Keratinocyte (primary cell): ENCODE measurements at regions not wholly inside any gene's neighbourhood (a gene's known extent, or its start where the extent isn't known, plus 50 kb on each side); places are given as distances from the start of the nearest gene placed in this dataset.

Experiments
- DNase-seq: peaks from one replicate; pipeline ENCODE4 v3.0.0-alpha.2; 2011; ENCODE audit warnings: low read depth, missing footprints, low spot score
- FAIRE-seq: peaks from 2 replicates; lab custom pipeline; 2011; peaks lifted over from hg19 to GRCh38; lab: Jason Lieb, UNC
- H2AFZ ChIP-seq: 2 replicates; pipeline ENCODE4 v1.6.0; 2012; ENCODE audit warnings: low read length, control low read depth, inconsistent platforms; ENCODE audit not compliant: control insufficient read depth
- H3K27ac ChIP-seq: 2 replicates; pipeline ENCODE4 v1.5.1; 2011; ENCODE audit warnings: low read length; ENCODE audit not compliant: control insufficient read depth, insufficient read depth
- H3K27me3 ChIP-seq: 3 replicates; pipeline ENCODE4 v1.6.0; 2011; ENCODE audit warnings: low read length; ENCODE audit not compliant: control insufficient read depth, insufficient read depth; ENCODE audit errors: extremely low read depth
- H3K36me3 ChIP-seq, 2 experiments: 2 replicates in 1 of 2; 3 replicates in 1 of 2; pipeline ENCODE4 v1.5.1; 2011; ENCODE audit warnings: low read length in 2 of 2, mild to moderate bottlenecking in 1 of 2; ENCODE audit not compliant: control insufficient read depth in 2 of 2, insufficient read depth in 2 of 2; ENCODE audit errors: extremely low read depth in 1 of 2
- H3K4me1 ChIP-seq: 3 replicates; pipeline ENCODE4 v1.5.1; 2011; ENCODE audit warnings: low read length; ENCODE audit not compliant: control insufficient read depth, insufficient read depth; ENCODE audit errors: extremely low read depth
- H3K4me2 ChIP-seq: 3 replicates; pipeline ENCODE4 v1.6.0; 2011; ENCODE audit warnings: low read depth, low read length; ENCODE audit not compliant: control insufficient read depth, insufficient read depth; ENCODE audit errors: extremely low read depth
- H3K4me3 ChIP-seq, 3 experiments: fragments of 200-600 bp in 1 of 3; sonication (generic) in 1 of 3; 2 replicates in 2 of 3; 3 replicates in 1 of 3; pipeline ENCODE4 v1.5.1; 2011 to 2016; ENCODE audit warnings: low read length in 3 of 3, mild to moderate bottlenecking in 3 of 3, control low read depth in 2 of 3, inconsistent platforms in 1 of 3, low read depth in 1 of 3, mixed read lengths in 1 of 3, mixed run types in 1 of 3, moderate library complexity in 1 of 3; ENCODE audit not compliant: control insufficient read depth in 2 of 3, insufficient read depth in 2 of 3; ENCODE audit errors: extremely low read depth in 1 of 3
- H3K79me2 ChIP-seq: 2 replicates; pipeline ENCODE4 v1.6.0; 2012; ENCODE audit warnings: low read length; ENCODE audit not compliant: control insufficient read depth, insufficient read depth
- H3K9ac ChIP-seq: 3 replicates; pipeline ENCODE4 v1.6.0; 2011; ENCODE audit warnings: low read length; ENCODE audit not compliant: control insufficient read depth, insufficient read depth; ENCODE audit errors: extremely low read depth
- H3K9me1 ChIP-seq: 3 replicates; pipeline ENCODE4 v1.6.0; 2011; ENCODE audit warnings: low read length; ENCODE audit not compliant: control insufficient read depth, insufficient read depth; ENCODE audit errors: extremely low read depth
- H3K9me3 ChIP-seq: 2 replicates; pipeline ENCODE4 v1.5.1; 2012; ENCODE audit warnings: low read depth, low read length; ENCODE audit not compliant: control insufficient read depth
- H4K20me1 ChIP-seq: 3 replicates; pipeline ENCODE4 v1.6.0; 2011; ENCODE audit warnings: low read length; ENCODE audit not compliant: control insufficient read depth, insufficient read depth; ENCODE audit errors: extremely low read depth
- EZH2 ChIP-seq: IDR thresholded peaks from one replicate; pipeline ENCODE4 v1.6.1; 2012; ENCODE audit warnings: inconsistent platforms, mild to moderate bottlenecking, low read length, moderate library complexity
- dilution Hi-C: fragments of 300-500 bp; cut with MboI; formaldehyde crosslinking; loops from one replicate; pipeline ENCODE4 v1.7.0; 2020; ENCODE audit warnings: low sequenced_read_pairs; ENCODE audit not compliant: extremely low pct_ligation_motif_present
- TF ChIP-seq, protein P1 (sequence below), 3 experiments: IDR thresholded peaks in 1 of 3; conservative IDR thresholded peaks in 1 of 3; optimal IDR thresholded peaks in 1 of 3; 2 replicates in 2 of 3; 3 replicates in 1 of 3; pipeline versions ENCODE3 to v1.5.1; 2011; ENCODE audit warnings: low read length in 3 of 3, mild to moderate bottlenecking in 3 of 3, moderate library complexity in 2 of 3, control low read depth in 1 of 3, inconsistent platforms in 1 of 3; ENCODE audit not compliant: insufficient read depth in 2 of 3; ENCODE audit errors: extremely low read depth in 1 of 3

DNA sequence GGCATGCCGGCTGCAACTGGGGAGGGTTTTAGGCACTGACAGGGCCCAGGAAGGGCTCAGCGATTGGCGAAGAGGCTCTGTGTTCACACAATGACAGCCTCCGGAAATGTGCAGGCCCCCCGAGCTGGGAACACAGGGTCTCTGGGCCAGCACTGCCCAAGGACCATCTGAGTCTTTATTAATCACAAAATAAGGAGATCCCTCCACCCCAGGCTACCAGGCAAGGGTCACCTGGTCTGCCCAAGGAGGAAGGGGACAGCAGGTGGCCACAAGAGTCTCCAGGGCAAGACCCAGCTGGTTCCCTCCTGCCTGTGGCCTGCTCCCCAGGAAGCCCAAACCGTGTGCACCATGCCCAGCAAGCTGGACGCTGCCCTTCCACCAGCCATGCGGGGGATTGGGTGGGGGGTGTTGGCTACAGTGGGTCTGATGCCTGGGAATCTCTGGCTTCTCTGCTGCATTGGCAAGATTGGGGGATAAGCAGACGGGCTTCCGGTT, 52.1 kb upstream of the TNRC6C start:
- H3K9me3 ChIP-seq, result no peaks in the 10 kb centered on the region
- no peak overlapping the region for H2AFZ ChIP-seq
- no peak overlapping the region for H3K27ac ChIP-seq
- no peaks in the 10 kb centered on the region for H3K79me2 ChIP-seq
- peaks cover 41% of the 10 kb centered on the region for H3K27me3 ChIP-seq
- no peaks in the 10 kb centered on the region for H3K9me1 ChIP-seq
- no peak overlapping the region for H3K9ac ChIP-seq
- H3K4me2 ChIP-seq, result no peak overlapping the region
- dilution Hi-C loops, result no loop called here
- TF ChIP-seq, protein P1, sequence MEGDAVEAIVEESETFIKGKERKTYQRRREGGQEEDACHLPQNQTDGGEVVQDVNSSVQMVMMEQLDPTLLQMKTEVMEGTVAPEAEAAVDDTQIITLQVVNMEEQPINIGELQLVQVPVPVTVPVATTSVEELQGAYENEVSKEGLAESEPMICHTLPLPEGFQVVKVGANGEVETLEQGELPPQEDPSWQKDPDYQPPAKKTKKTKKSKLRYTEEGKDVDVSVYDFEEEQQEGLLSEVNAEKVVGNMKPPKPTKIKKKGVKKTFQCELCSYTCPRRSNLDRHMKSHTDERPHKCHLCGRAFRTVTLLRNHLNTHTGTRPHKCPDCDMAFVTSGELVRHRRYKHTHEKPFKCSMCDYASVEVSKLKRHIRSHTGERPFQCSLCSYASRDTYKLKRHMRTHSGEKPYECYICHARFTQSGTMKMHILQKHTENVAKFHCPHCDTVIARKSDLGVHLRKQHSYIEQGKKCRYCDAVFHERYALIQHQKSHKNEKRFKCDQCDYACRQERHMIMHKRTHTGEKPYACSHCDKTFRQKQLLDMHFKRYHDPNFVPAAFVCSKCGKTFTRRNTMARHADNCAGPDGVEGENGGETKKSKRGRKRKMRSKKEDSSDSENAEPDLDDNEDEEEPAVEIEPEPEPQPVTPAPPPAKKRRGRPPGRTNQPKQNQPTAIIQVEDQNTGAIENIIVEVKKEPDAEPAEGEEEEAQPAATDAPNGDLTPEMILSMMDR (optimal IDR thresholded peaks at IDR 0.05 in 1 of 3, IDR thresholded peaks at IDR 0.05 in 1 of 3, conservative IDR thresholded peaks at IDR 0.05 in 1 of 3; ENCODE audit: extremely low read depth in 1 of 3, insufficient read depth in 2 of 3, low read length in 3 of 3), result no peak
- no peaks in the 10 kb centered on the region for H4K20me1 ChIP-seq
- FAIRE-seq (no peak), DNase-seq (no peak)
- H3K4me1 ChIP-seq, result no peaks in the 10 kb centered on the region
- H3K4me3 ChIP-seq, result no peak overlapping the region
- H3K36me3 ChIP-seq, result no peaks in the 10 kb centered on the region

DNA sequence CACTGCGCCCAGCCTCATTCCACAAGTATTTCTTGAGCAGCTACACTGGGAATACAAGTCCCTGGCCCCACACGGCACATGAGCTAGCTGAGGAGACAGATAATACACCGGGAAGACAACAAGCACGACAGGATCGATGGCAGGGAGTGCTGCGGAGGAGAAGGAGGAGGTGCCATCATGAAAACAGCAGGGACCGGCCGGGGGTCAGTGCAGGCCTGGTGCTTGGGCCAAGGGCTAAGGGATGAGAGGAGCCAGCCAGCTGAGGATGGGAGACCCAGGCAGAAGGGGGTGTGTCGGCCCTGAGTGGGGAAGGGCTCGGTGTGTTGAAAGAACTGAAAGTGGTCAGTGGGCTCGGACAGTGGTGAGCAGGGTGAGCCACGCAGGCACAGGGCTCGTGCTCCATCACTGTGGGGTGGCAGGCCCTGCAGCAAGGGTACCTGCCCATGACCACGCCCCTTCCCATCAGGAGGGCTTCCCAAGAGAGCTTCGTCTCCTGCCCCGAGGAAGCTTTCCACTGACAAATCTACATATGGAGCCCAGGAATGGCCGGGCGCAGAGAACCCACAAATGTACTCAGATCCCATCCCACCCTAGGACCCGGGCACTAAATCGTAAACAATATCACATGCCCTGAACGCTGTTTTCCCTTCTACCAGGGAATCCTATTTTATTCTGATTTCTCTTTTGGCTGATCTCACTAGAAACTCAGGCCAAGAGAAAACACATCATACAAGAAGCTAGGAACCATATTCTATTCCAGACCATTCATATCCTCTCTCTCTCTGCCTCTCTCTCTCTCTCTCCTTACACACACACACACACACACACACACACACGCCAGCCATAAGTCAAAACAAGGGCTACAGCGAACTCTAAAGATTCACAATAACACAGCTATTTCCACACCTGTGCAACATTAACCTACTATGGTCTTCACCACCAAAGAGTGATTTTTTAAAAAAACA, 50.7 kb upstream of the TNRC6C start:
- TF ChIP-seq, protein P1 (optimal IDR thresholded peaks at IDR 0.05 in 1 of 3, IDR thresholded peaks at IDR 0.05 in 1 of 3, conservative IDR thresholded peaks at IDR 0.05 in 1 of 3; ENCODE audit: extremely low read depth in 1 of 3, insufficient read depth in 2 of 3, low read length in 3 of 3), result no peak
- TF ChIP-seq EZH2, result no peak
- no peaks in the 10 kb centered on the region for H4K20me1 ChIP-seq
- H3K36me3 ChIP-seq, result no peaks in the 10 kb centered on the region
- peaks cover 38% of the 10 kb centered on the region for H3K27me3 ChIP-seq
- no peak overlapping the region for H3K9ac ChIP-seq
- no peak overlapping the region for H3K4me2 ChIP-seq
- DNase-seq, result no peak
- no peak overlapping the region for H3K4me3 ChIP-seq
- no peaks in the 10 kb centered on the region for H3K9me3 ChIP-seq
- FAIRE-seq, result no peak
- H3K4me1 ChIP-seq, result no peaks in the 10 kb centered on the region
- dilution Hi-C loops, result no loop called here
- no peaks in the 10 kb centered on the region for H3K9me1 ChIP-seq
- no peak overlapping the region for H2AFZ ChIP-seq
- no peaks in the 10 kb centered on the region for H3K79me2 ChIP-seq
- H3K27ac ChIP-seq, result no peak overlapping the region
